RWPE1 (cell line): ENCODE measurements at regions not wholly inside any gene's neighbourhood (a gene's known extent, or its start where the extent isn't known, plus 50 kb on each side); places are given as distances from the start of the nearest gene placed in this dataset.

Experiments used
- CTCF ChIA-PET: fragments of 350-600 bp; sonication (Branson Sonifier 250); formaldehyde crosslinking; extraction: SDS; loops from one replicate; lab custom pipeline; 2021; lab: Yijun Ruan, JAX
- POLR2A ChIA-PET: fragments of 400-600 bp; formaldehyde crosslinking; extraction: SDS; loops from one replicate; lab custom pipeline; 2020; ENCODE audit warnings: antibody characterized with exemption; ENCODE audit not compliant: low non-redundant PET; lab: Yijun Ruan, JAX
- DNase-seq: peaks from one replicate; pipeline ENCODE4 v3.0.0; 2012; ENCODE audit warnings: low spot score
- H3K27ac ChIP-seq: fragments of 450-650 bp; 2 replicates; pipeline ENCODE4 v1.5.1; 2017
- CTCF ChIP-seq: fragments of 450-650 bp; conservative IDR thresholded peaks from 2 replicates; pipeline ENCODE4 v1.5.1; 2017; ENCODE audit warnings: low read depth, mild to moderate bottlenecking

DNA sequence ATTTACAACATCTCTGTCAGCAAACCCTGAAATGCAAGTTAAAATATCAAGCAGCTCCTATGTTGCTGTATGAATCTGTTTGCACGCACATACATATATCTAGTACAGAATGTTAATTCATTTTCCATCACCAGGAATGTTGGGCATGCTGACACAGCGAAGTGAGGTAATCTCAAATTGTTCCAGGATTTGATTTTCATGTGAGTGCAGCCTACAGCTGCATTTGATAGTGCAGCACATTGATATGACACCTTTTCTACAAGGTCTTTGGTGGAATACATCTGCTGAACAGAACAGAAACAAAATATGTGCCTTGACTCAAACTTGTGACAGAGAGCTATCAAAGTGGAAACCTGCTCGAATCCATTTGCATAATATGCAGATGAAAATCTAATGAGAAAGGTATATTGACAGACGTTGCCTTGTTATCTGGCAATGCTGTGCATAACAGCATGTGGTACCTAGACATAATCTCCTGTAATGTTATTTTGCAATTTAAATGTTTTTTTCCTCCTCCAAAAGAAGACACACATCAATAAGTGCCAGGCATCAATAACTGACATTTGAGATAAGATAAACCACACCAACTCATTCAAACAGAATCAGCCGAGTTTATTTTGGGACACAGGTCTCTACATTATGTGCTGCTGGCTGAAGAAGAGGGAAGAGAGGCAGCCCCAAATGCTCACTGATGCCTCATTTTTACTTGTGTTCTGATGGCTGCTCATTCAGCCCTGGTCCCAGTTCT is 512.2 kb downstream of the ZNF608 start:
- ChIA-PET POLR2A (no interaction called here), CTCF (no interaction called here)
- no peak for DNase-seq
- TF ChIP-seq CTCF: no peak
- H3K27ac ChIP-seq: no peak overlapping the region

DNA sequence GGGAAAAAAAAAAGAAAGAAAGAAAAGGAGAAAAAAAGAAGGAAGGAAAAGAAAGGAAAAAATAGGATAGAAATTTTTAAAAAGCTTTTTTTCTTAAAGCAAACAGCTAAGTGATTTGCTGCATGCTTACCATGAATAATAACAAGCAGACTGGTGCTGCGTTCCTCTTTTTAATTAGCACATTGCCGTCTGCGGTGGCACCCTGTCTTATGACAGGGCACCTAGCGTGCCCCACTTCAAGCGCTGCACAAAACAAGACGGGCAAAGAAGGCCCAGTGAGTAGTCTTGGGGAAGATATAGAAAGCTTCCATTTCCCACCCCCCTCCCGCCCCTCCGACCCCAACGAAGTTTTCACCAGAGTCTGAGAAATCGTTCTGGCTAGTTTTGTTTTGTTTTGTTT is 513.9 kb downstream of the ZNF608 start:
- TF ChIP-seq CTCF: no peak
- ChIA-PET POLR2A (no interaction called here), CTCF (interaction anchor here (0.7 kb wide), 1 partner anchor 206 kb away, joined by 5 read pairs; no protein-coding TSS in a partner anchor)
- no peak overlapping the region for H3K27ac ChIP-seq
- no peak for DNase-seq

- H3K27ac ChIP-seq: no peak overlapping the region
- no peak for DNase-seq
- ChIA-PET POLR2A (no interaction called here), CTCF (no interaction called here)
- no peak for TF ChIP-seq CTCF
Observed at GRCh38 chr5:124231802-124232201, 514.6 kb downstream of the ZNF608 start.

- POLR2A ChIA-PET: no interaction called here
Observed at GRCh38 chr5:124231230-124231629, 515.2 kb downstream of the ZNF608 start.

DNA sequence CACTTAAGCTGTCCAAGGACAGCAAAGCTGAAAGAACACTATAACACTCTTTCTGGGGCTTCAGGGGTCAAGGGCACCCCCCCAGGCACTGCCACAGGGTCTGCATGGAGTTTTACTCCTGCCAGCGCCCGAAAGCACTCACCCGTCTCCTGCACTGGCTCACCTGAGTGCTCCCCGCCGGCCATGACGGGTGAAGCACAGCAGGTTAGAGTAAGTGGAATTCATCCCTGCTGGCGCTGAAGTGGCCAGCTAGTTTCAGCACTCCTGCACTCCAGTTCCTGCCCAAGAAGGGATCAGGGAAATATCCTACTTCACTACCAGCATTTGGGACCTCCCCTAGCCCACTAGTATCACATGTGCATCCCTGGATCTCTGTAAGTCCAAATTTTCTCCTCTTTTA is 516.0 kb downstream of the ZNF608 start:
- no peak for DNase-seq
- CTCF ChIA-PET: no interaction called here
- no peak for TF ChIP-seq CTCF
- POLR2A ChIA-PET: no interaction called here
- no peak overlapping the region for H3K27ac ChIP-seq

More at GRCh38 chr5:124231230-124231629, 515.2 kb downstream of the ZNF608 start:
- DNase-seq: no peak
- no peak for TF ChIP-seq CTCF
- no peak overlapping the region for H3K27ac ChIP-seq
- CTCF ChIA-PET: no interaction called here

GRCh38 chr5:124229352-124229751 is 517.1 kb downstream of the ZNF608 start:
- ChIA-PET POLR2A (no interaction called here), CTCF (no interaction called here)

More at GRCh38 chr5:124229352-124229751, 517.1 kb downstream of the ZNF608 start:
- no peak for TF ChIP-seq CTCF
- DNase-seq: no peak
- H3K27ac ChIP-seq: no peak overlapping the region
